Psoas muscle (tissue), 7 donors: ENCODE measurements at regions not wholly inside any gene's neighbourhood (a gene's known extent, or its start where the extent isn't known, plus 50 kb on each side); places are given as distances from the start of the nearest gene placed in this dataset.

Source experiments
- ATAC-seq, 4 donors: fragments of 200-7000 bp; cut with Tn5 transposase; one replicate each; pipeline ENCODE4 v1.9.1; 2020; ENCODE audit warnings: moderate library complexity in 3 of 4, mild to moderate bottlenecking in 2 of 4
- DNase-seq, 2 donors: peaks; one replicate each; pipeline ENCODE4 v3.0.0-alpha.2; 2020
- H3K27ac ChIP-seq: fragments of 200-600 bp; one replicate; pipeline ENCODE4 v1.8.0; 2022
- H3K27me3 ChIP-seq, 3 donors: fragments of 200-600 bp in 1 of 3; one replicate each; pipeline versions ENCODE4 v1.6.1 to v1.8.0; 2013 to 2022; ENCODE audit warnings: low read length in 2 of 3, mild to moderate bottlenecking in 2 of 3, moderate library complexity in 1 of 3; ENCODE audit not compliant: insufficient read depth in 3 of 3
- H3K36me3 ChIP-seq, 2 donors: fragments of 200-600 bp in 1 of 2; one replicate each; pipeline versions ENCODE4 v1.6.1 to v1.8.0; 2013 to 2022; ENCODE audit warnings: low read depth in 1 of 2, mild to moderate bottlenecking in 1 of 2, moderate library complexity in 1 of 2; ENCODE audit not compliant: insufficient read depth in 1 of 2
- H3K4me1 ChIP-seq: fragments of 200-600 bp; one replicate; pipeline ENCODE4 v1.8.0; 2022
- H3K4me3 ChIP-seq: fragments of 200-600 bp; one replicate; pipeline ENCODE4 v1.8.0; 2022; ENCODE audit warnings: mild to moderate bottlenecking
- H3K9me3 ChIP-seq: fragments of 200-600 bp; one replicate; pipeline ENCODE4 v1.8.0; 2022
- CTCF ChIP-seq: fragments of 200-600 bp; IDR thresholded peaks from one replicate; pipeline ENCODE4 v1.8.0; 2022; ENCODE audit warnings: antibody characterized with exemption
- WGBS, 3 donors: extraction: QIAGEN DNeasy Blood & Tissue Kit; methylation state at CpG; one replicate each; pipeline versions ENCODE4 v1.1.6 to v1.1.7; 2013; 5-methylcytosine and 5-hydroxymethylcytosine counted together
- intact Hi-C, 2 donors: fragments of 100-400 bp; cut with DNase I; formaldehyde crosslinking; loops; one replicate each; pipeline versions ENCODE4 v1.11.0 to v1.14.2; 2022
- donor health status: healthy with polysubstance abuse.
- donor health status: DM: no; HTN: no; CAD: no; lungs with moderate emphysema.
- donor health status: Bipolar disorder and iron deficiency.
- donor health status: healthy.
- donor health status: DM: yes; HTN: yes; CAD: no.
- donor health status: DM: no; HTN: no; CAD: no.
- donor health status: DM: yes; HTN: yes; CAD: no.

- intact Hi-C loops, result no loop called here
- Histone ChIP-seq H3K27me3 (no peaks in the 10 kb centered on the region), H3K36me3 (no peaks in the 10 kb centered on the region), H3K4me1 (no peaks in the 10 kb centered on the region), H3K27ac (no peak overlapping the region), H3K4me3 (no peak overlapping the region), H3K9me3 (no peaks in the 10 kb centered on the region)
- no peak for TF ChIP-seq CTCF
- WGBS, 3 donors, result 90 to 95% (median 91%) methylated on average over 2 of the region's 2 CpGs
- DNase-seq, result no peak
- ATAC-seq, result no peak
Observed at GRCh38 chr17:63071797-63072196, 105.8 kb downstream of the TANC2 start.

DNA sequence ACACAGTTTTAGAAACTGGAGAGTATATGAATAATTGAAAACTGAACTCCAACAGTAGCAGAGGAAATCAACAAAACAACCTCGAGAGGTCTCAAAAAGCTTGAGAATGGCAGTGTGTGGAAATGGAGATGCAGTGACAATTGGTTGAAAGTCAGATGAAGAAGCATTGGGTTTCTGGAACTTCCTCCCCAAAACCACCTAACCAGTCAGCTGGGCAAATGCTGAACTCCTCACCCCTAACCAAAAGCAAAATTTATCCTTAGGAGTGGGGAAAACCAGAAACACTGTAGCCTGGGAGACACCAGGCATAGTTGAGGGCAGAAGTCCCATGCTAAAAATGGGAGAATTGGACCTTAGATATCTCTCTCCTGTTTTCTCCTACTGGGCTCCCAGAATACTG lies 109.9 kb downstream of the TANC2 start:
- no peak overlapping the region for H3K4me3 ChIP-seq
- no peaks in the 10 kb centered on the region for H3K36me3 ChIP-seq
- no peaks in the 10 kb centered on the region for H3K9me3 ChIP-seq
- 83 to 91% (median 88%) methylated on average over 1 of the region's 1 CpG for WGBS, 3 donors
- DNase-seq (no peak), ATAC-seq (no peak)
- TF ChIP-seq CTCF, result no peak
- H3K27ac ChIP-seq, result no peak overlapping the region
- no peaks in the 10 kb centered on the region for H3K27me3 ChIP-seq
- H3K4me1 ChIP-seq, result no peaks in the 10 kb centered on the region
- intact Hi-C loops, result no loop called here

DNA sequence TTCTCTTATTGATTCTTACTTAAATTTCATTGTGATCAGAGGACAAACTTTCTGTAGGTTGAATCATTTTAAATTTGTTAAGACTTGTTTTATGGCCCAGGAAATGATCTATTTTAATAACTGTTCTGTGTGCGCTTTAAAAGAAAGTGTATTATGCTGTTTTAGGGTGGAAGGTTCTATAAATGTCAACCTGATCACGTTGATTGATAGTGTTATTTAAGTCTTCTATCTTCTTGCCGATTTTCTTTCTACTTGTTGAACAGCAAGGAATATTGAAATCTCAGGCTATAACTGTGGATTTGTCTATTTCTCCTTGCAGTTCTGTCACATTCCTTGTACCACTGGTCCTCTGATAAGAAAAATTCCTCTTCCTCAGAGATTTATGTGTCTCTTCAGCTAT lies 112.7 kb downstream of the TANC2 start:
- DNase-seq (no peak), ATAC-seq (no peak)
- H3K4me1 ChIP-seq, result no peaks in the 10 kb centered on the region
- H3K4me3 ChIP-seq, result no peak overlapping the region
- no peaks in the 10 kb centered on the region for H3K9me3 ChIP-seq
- WGBS, 3 donors, result 79 to 83% (median 79%) methylated on average over 3 of the region's 3 CpGs
- intact Hi-C loops, result no loop called here
- H3K27me3 ChIP-seq, result no peaks in the 10 kb centered on the region
- no peak overlapping the region for H3K27ac ChIP-seq
- no peak for TF ChIP-seq CTCF
- no peaks in the 10 kb centered on the region for H3K36me3 ChIP-seq

GRCh38 chr17:63082273-63082861 lies 116.3 kb downstream of the TANC2 start:
- 87 to 96% (median 90%) methylated on average over 2 of the region's 2 CpGs for WGBS, 3 donors
- Histone ChIP-seq H3K36me3 (no peaks in the 10 kb centered on the region), H3K27ac (no peak overlapping the region), H3K27me3 (no peaks in the 10 kb centered on the region), H3K4me1 (no peaks in the 10 kb centered on the region), H3K4me3 (no peak overlapping the region), H3K9me3 (no peaks in the 10 kb centered on the region)
- peak; percentile 21 for TF ChIP-seq CTCF
- DNase-seq (no peak), ATAC-seq (no peak)
- intact Hi-C loops, result loop anchor here in 1 of 2 donors (2.0 kb wide), 1 partner anchor 320 kb away; no protein-coding TSS in a partner anchor

- Histone ChIP-seq H3K4me3 (no peak overlapping the region), H3K9me3 (no peaks in the 10 kb centered on the region), H3K27ac (no peak overlapping the region), H3K36me3 (no peaks in the 10 kb centered on the region), H3K4me1 (no peaks in the 10 kb centered on the region), H3K27me3 (no peaks in the 10 kb centered on the region)
- DNase-seq (no peak), ATAC-seq (no peak)
- TF ChIP-seq CTCF, result no peak
- 90 to 94% (median 93%) methylated on average over 1 of the region's 1 CpG for WGBS, 3 donors
- intact Hi-C loops, result loop anchor here in 1 of 2 donors (2.0 kb wide), 1 partner anchor 320 kb away; no protein-coding TSS in a partner anchor
Observed at GRCh38 chr17:63082952-63083351, 116.9 kb downstream of the TANC2 start.
